Vagina (tissue), 2 donors: ENCODE measurements at regions not wholly inside any gene's neighbourhood (a gene's known extent, or its start where the extent isn't known, plus 50 kb on each side); places are given as distances from the start of the nearest gene placed in this dataset.

Experiments
- CTCF ChIP-seq, 3 experiments: fragments of 450-650 bp in 2 of 3; fragments of 200-600 bp in 1 of 3; sonication (generic) in 1 of 3; IDR thresholded peaks; one replicate each; pipeline ENCODE4 v1.5.1; 2017 to 2019; ENCODE audit warnings: antibody characterized with exemption in 3 of 3, mild to moderate bottlenecking in 2 of 3, moderate library complexity in 2 of 3
- POLR2A ChIP-seq, 2 donors: fragments of 450-650 bp; IDR thresholded peaks; one replicate each; pipeline ENCODE4 v1.6.1; 2017; ENCODE audit warnings: antibody characterized with exemption in 2 of 2, mild to moderate bottlenecking in 2 of 2, moderate library complexity in 2 of 2
- POLR2AphosphoS5 ChIP-seq, 2 donors: sonication (generic); formaldehyde crosslinking; IDR thresholded peaks; one replicate each; pipeline ENCODE4 v1.9.0; 2017; ENCODE audit warnings: antibody characterized with exemption in 2 of 2, mild to moderate bottlenecking in 2 of 2, low read depth in 1 of 2; ENCODE audit not compliant: insufficient read depth in 1 of 2

GRCh38 chr14:71424941-71425340 lies 507.3 kb upstream of the RGS6 start:
- TF ChIP-seq CTCF (IDR thresholded peaks at IDR 0.05): no peak
- TF ChIP-seq POLR2A (IDR thresholded peaks at IDR 0.05): no peak
- TF ChIP-seq POLR2AphosphoS5 (IDR thresholded peaks at IDR 0.05; ENCODE audit: insufficient read depth in 1 of 2, low read depth in 1 of 2): no peak
